ENCODE measurements at regions not wholly inside any gene's neighbourhood (a gene's known extent, or its start where the extent isn't known, plus 50 kb on each side); places are given as distances from the start of the nearest gene placed in this dataset.

- DNase-seq (ENCODE audit: low read depth, low spot score): no peak
- no peak overlapping the region for H3K4me3 ChIP-seq (ENCODE audit: insufficient read length, low read depth)
- H3K36me3 ChIP-seq (ENCODE audit: insufficient read depth, insufficient read length, low read length): no peaks in the 10 kb centered on the region
- H3K9ac ChIP-seq (ENCODE audit: insufficient read length, low read depth): no peak overlapping the region
- TF ChIP-seq ZNF274 (IDR thresholded peaks at IDR 0.05; ENCODE audit: low read depth, low read length) (no peak), YY1 (IDR thresholded peaks at IDR 0.05; ENCODE audit: insufficient read depth, insufficient read length) (no peak), SUZ12 (IDR thresholded peaks at IDR 0.05; ENCODE audit: extremely low read depth, insufficient read depth, insufficient read length) (no peak)
- H3K9me3 ChIP-seq (ENCODE audit: insufficient read depth, low read length): no peaks in the 10 kb centered on the region
- no peaks in the 10 kb centered on the region for H3K27me3 ChIP-seq (ENCODE audit: insufficient read depth, insufficient read length)
- no peaks in the 10 kb centered on the region for H3K4me1 ChIP-seq (ENCODE audit: insufficient read depth, insufficient read length)
These were observed 1000.7 kb upstream of the LRRN3 start for GRCh38 chr7:110090110-110090820.

GRCh38 chr7:110095372-110096052 is 995.4 kb upstream of the LRRN3 start:
- no peak overlapping the region for H3K4me3 ChIP-seq (ENCODE audit: insufficient read length, low read depth)
- H3K36me3 ChIP-seq (ENCODE audit: insufficient read depth, insufficient read length, low read length): no peaks in the 10 kb centered on the region
- DNase-seq (ENCODE audit: low read depth, low spot score): no peak
- no peaks in the 10 kb centered on the region for H3K4me1 ChIP-seq (ENCODE audit: insufficient read depth, insufficient read length)
- TF ChIP-seq SUZ12 (IDR thresholded peaks at IDR 0.05; ENCODE audit: extremely low read depth, insufficient read depth, insufficient read length): no peak
- TF ChIP-seq ZNF274 (IDR thresholded peaks at IDR 0.05; ENCODE audit: low read depth, low read length): no peak
- no peak for TF ChIP-seq YY1 (IDR thresholded peaks at IDR 0.05; ENCODE audit: insufficient read depth, insufficient read length)
- no peaks in the 10 kb centered on the region for H3K27me3 ChIP-seq (ENCODE audit: insufficient read depth, insufficient read length)
- H3K9ac ChIP-seq (ENCODE audit: insufficient read length, low read depth): no peak overlapping the region
- no peaks in the 10 kb centered on the region for H3K9me3 ChIP-seq (ENCODE audit: insufficient read depth, low read length)

DNA sequence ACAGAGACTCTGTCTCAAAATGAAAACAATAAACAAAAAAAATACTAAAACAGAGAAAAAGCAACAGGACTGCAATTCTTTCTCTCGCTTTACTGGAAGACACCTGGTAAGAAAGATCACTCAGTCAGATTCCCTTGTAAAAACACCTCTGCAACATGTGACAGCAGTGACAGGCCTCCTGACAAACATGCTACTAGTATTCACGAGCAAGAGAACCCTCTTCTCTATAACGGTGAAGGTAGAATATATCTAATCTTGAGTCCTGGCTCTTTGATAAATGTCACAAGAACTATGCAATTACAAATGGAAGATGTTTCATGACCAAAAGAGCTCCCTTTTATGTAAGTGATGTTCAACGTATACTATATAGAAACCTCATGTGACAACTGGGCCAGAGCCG is 986.7 kb upstream of the LRRN3 start:
- H3K9me3 ChIP-seq (ENCODE audit: insufficient read depth, low read length): no peaks in the 10 kb centered on the region
- H3K4me3 ChIP-seq (ENCODE audit: insufficient read length, low read depth): no peak overlapping the region
- no peak for DNase-seq (ENCODE audit: low read depth, low spot score)
- no peak overlapping the region for H3K9ac ChIP-seq (ENCODE audit: insufficient read length, low read depth)
- no peak for TF ChIP-seq YY1 (IDR thresholded peaks at IDR 0.05; ENCODE audit: insufficient read depth, insufficient read length)
- no peak for TF ChIP-seq ZNF274 (IDR thresholded peaks at IDR 0.05; ENCODE audit: low read depth, low read length)
- no peak for TF ChIP-seq SUZ12 (IDR thresholded peaks at IDR 0.05; ENCODE audit: extremely low read depth, insufficient read depth, insufficient read length)
- H3K4me1 ChIP-seq (ENCODE audit: insufficient read depth, insufficient read length): no peaks in the 10 kb centered on the region
- no peaks in the 10 kb centered on the region for H3K27me3 ChIP-seq (ENCODE audit: insufficient read depth, insufficient read length)
- H3K36me3 ChIP-seq (ENCODE audit: insufficient read depth, insufficient read length, low read length): no peaks in the 10 kb centered on the region

DNA sequence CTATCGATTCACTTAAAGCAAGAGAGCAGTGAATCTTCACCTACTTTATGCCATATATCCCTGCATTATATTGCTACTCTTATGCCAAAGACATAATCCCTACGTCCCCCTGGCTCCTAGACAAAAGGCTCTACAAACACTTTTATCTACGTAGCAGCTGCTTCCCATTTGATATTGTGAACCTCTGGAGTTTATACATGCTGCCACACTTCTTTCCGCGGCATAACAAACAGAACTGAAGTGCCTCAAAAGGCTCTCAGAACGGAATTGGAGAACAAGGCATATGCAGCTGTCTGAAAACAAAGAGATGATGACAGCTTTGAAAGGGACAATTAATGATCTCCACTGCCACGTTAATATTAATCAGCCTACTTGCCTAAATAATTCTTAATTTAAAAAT is 985.6 kb upstream of the LRRN3 start:
- Histone ChIP-seq H3K36me3 (ENCODE audit: insufficient read depth, insufficient read length, low read length) (no peaks in the 10 kb centered on the region), H3K4me3 (ENCODE audit: insufficient read length, low read depth) (no peak overlapping the region)
- no peak for DNase-seq (ENCODE audit: low read depth, low spot score)

DNA sequence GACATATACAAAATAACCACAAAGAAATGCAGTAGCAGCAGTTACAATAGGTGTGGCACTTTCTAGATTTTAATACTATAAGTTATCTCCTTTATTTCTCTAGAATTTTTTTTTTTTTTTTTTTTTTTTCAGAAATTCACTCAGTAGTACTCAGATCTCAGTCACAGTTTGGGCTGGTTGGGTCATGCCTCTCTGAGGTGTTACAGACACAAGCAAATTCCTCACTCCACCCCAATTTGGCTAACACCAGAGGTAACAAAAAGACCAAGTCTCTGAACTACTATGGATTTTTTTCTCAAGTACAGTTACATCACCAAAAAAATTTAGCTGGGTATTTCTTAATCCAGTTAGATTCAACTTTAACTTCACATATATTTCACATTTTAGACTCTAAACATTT is 985.1 kb upstream of the LRRN3 start:
- no peaks in the 10 kb centered on the region for H3K27me3 ChIP-seq (ENCODE audit: insufficient read depth, insufficient read length)
- no peak for DNase-seq (ENCODE audit: low read depth, low spot score)
- TF ChIP-seq YY1 (IDR thresholded peaks at IDR 0.05; ENCODE audit: insufficient read depth, insufficient read length) (no peak), SUZ12 (IDR thresholded peaks at IDR 0.05; ENCODE audit: extremely low read depth, insufficient read depth, insufficient read length) (no peak), ZNF274 (IDR thresholded peaks at IDR 0.05; ENCODE audit: low read depth, low read length) (no peak)
- no peaks in the 10 kb centered on the region for H3K36me3 ChIP-seq (ENCODE audit: insufficient read depth, insufficient read length, low read length)
- H3K4me3 ChIP-seq (ENCODE audit: insufficient read length, low read depth): no peak overlapping the region
- no peaks in the 10 kb centered on the region for H3K9me3 ChIP-seq (ENCODE audit: insufficient read depth, low read length)
- H3K9ac ChIP-seq (ENCODE audit: insufficient read length, low read depth): no peak overlapping the region
- H3K4me1 ChIP-seq (ENCODE audit: insufficient read depth, insufficient read length): no peaks in the 10 kb centered on the region

More for the DNA sequence above, 985.6 kb upstream of the LRRN3 start:
- Histone ChIP-seq H3K4me1 (ENCODE audit: insufficient read depth, insufficient read length) (no peaks in the 10 kb centered on the region), H3K27me3 (ENCODE audit: insufficient read depth, insufficient read length) (no peaks in the 10 kb centered on the region), H3K9me3 (ENCODE audit: insufficient read depth, low read length) (no peaks in the 10 kb centered on the region), H3K9ac (ENCODE audit: insufficient read length, low read depth) (no peak overlapping the region)
- TF ChIP-seq ZNF274 (IDR thresholded peaks at IDR 0.05; ENCODE audit: low read depth, low read length): no peak
- TF ChIP-seq SUZ12 (IDR thresholded peaks at IDR 0.05; ENCODE audit: extremely low read depth, insufficient read depth, insufficient read length): no peak
- TF ChIP-seq YY1 (IDR thresholded peaks at IDR 0.05; ENCODE audit: insufficient read depth, insufficient read length): no peak

DNA sequence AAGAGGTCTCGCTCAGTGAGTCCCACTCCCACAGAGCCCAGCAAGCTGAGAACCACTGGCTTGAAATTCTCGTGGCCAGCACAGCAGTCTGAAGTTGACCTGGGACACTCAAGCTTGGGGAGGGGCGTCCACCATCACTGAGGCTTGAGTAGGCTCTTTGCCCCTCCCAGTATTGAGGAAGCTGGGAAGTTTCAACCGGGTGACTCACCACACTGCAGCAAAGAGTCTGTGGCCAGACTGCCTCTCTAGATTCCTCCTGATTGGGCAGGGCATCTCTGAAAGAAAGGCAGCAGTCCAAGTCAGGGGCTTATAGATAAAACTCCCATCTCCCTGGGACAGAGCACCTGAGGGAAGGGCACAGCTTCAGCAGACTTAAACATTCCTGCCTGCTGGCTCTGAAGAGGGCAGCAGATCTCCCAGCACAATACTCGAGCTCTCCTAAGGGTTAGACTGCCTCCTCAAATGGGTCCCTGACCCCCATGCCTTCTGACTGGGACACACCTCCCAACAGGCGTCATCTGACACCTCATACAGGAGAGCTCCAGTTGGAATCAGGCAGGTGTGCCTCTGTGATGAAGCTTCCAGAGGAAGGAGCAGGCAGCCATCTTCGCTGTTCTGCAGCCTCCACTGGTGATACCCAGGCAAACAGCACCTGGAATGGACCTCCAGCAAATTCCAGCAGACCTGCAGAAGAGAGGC is 970.9 kb upstream of the LRRN3 start:
- H3K9ac ChIP-seq (ENCODE audit: insufficient read length, low read depth): no peak overlapping the region
- DNase-seq (ENCODE audit: low read depth, low spot score): no peak
- no peaks in the 10 kb centered on the region for H3K27me3 ChIP-seq (ENCODE audit: insufficient read depth, insufficient read length)
- H3K36me3 ChIP-seq (ENCODE audit: insufficient read depth, insufficient read length, low read length): no peaks in the 10 kb centered on the region
- H3K4me1 ChIP-seq (ENCODE audit: insufficient read depth, insufficient read length): no peaks in the 10 kb centered on the region
- TF ChIP-seq SUZ12 (IDR thresholded peaks at IDR 0.05; ENCODE audit: extremely low read depth, insufficient read depth, insufficient read length) (no peak), YY1 (IDR thresholded peaks at IDR 0.05; ENCODE audit: insufficient read depth, insufficient read length) (no peak)
- no peak overlapping the region for H3K4me3 ChIP-seq (ENCODE audit: insufficient read length, low read depth)
- no peaks in the 10 kb centered on the region for H3K9me3 ChIP-seq (ENCODE audit: insufficient read depth, low read length)

- TF ChIP-seq SUZ12 (IDR thresholded peaks at IDR 0.05; ENCODE audit: extremely low read depth, insufficient read depth, insufficient read length) (no peak), YY1 (IDR thresholded peaks at IDR 0.05; ENCODE audit: insufficient read depth, insufficient read length) (no peak), ZNF274 (IDR thresholded peaks at IDR 0.05; ENCODE audit: low read depth, low read length) (no peak)
These were observed 961.8 kb upstream of the LRRN3 start for GRCh38 chr7:110129159-110129558.

More at GRCh38 chr7:110129159-110129558, 961.8 kb upstream of the LRRN3 start:
- no peaks in the 10 kb centered on the region for H3K27me3 ChIP-seq (ENCODE audit: insufficient read depth, insufficient read length)
- DNase-seq (ENCODE audit: low read depth, low spot score): no peak
- H3K9ac ChIP-seq (ENCODE audit: insufficient read length, low read depth): no peak overlapping the region
- no peaks in the 10 kb centered on the region for H3K36me3 ChIP-seq (ENCODE audit: insufficient read depth, insufficient read length, low read length)
- no peak overlapping the region for H3K4me3 ChIP-seq (ENCODE audit: insufficient read length, low read depth)
- no peaks in the 10 kb centered on the region for H3K4me1 ChIP-seq (ENCODE audit: insufficient read depth, insufficient read length)
- no peaks in the 10 kb centered on the region for H3K9me3 ChIP-seq (ENCODE audit: insufficient read depth, low read length)
